GM12892 (cell line): ENCODE measurements at regions not wholly inside any gene's neighbourhood (a gene's known extent, or its start where the extent isn't known, plus 50 kb on each side); places are given as distances from the start of the nearest gene placed in this dataset.

Experiments used
- POLR2A ChIP-seq: IDR thresholded peaks from 2 replicates; pipeline ENCODE4 v1.6.1; 2011; ENCODE audit warnings: low read depth, low read length, control low read depth
- TAF1 ChIP-seq: IDR thresholded peaks from 2 replicates; pipeline ENCODE4 v1.6.1; 2011; ENCODE audit warnings: low read depth, mild to moderate bottlenecking, control low read depth, low read length, borderline replicate concordance

DNA sequence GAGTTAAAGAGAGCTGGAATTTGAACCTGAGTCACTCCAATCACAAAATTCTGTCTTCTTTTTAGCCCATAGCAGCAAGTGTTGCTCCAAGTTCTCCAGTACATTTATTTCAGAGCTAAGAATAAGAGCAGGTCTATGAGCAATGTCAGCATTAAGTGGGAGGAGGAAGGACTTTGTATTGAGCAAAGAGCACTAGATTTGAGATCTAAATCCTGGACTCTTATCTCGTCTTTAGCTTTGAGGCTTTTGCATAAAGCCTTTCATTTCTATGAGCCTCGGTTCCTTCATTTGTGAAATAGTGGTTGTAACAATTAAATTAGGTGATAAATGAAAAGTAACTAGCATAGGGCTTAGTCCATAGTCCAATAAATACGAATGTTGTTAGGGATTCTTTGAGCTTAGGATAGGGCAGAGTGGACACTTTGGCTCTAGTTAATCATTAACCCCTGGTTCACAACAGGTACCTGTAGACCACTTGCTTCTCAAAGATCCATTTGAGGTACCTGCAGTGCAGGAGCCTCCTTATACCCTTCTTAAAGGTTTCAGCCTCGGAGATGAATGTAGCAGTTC, 464.1 kb upstream of the KLF4 start:
- TF ChIP-seq POLR2A (no peak), TAF1 (no peak)
